Hippocampal formation (tissue), 2 donors: ENCODE measurements at regions not wholly inside any gene's neighbourhood (a gene's known extent, or its start where the extent isn't known, plus 50 kb on each side); places are given as distances from the start of the nearest gene placed in this dataset.

Source experiments
- DNase-seq, 2 donors: peaks; one replicate each; lab custom pipeline; 2025; lab: John Stamatoyannopoulos, UW

- no peak for DNase-seq
These were observed 170.4 kb downstream of the RSL24D1 start for GRCh38 chr15:55026381-55026780.

GRCh38 chr15:55017635-55018034 lies 179.1 kb downstream of the RSL24D1 start:
- DNase-seq, result no peak

- no peak for DNase-seq
These were observed 180.5 kb downstream of the RSL24D1 start for GRCh38 chr15:55016225-55016624.

GRCh38 chr15:55015093-55015445 lies 181.7 kb downstream of the RSL24D1 start:
- DNase-seq, result no peak

- DNase-seq, result no peak
These were observed 182.2 kb downstream of the RSL24D1 start for GRCh38 chr15:55014391-55015092.

- no peak for DNase-seq
These were observed 188.3 kb downstream of the RSL24D1 start for GRCh38 chr15:55008421-55008820.

GRCh38 chr15:55007561-55007960 lies 189.2 kb downstream of the RSL24D1 start:
- DNase-seq, result peak in 1 of 2 donors; percentile 47

GRCh38 chr15:55005679-55006078 lies 191.1 kb downstream of the RSL24D1 start:
- DNase-seq, result no peak

- DNase-seq, result peak in 1 of 2 donors; percentile 6
These were observed 192.5 kb downstream of the RSL24D1 start for GRCh38 chr15:55003965-55004873.

GRCh38 chr15:54998661-54999060 lies 198.1 kb downstream of the RSL24D1 start:
- DNase-seq, result no peak

GRCh38 chr15:54990793-54991192 lies 205.9 kb downstream of the RSL24D1 start:
- DNase-seq, result no peak

GRCh38 chr15:54987881-54988280 lies 208.9 kb downstream of the RSL24D1 start:
- no peak for DNase-seq

GRCh38 chr15:54979964-54980363 lies 216.8 kb downstream of the RSL24D1 start:
- no peak for DNase-seq

GRCh38 chr15:54962637-54963036 lies 234.1 kb downstream of the RSL24D1 start:
- DNase-seq, result no peak

- peak in 1 of 2 donors; percentile 4 for DNase-seq
These were observed 236.5 kb downstream of the RSL24D1 start for GRCh38 chr15:54960266-54960665.

GRCh38 chr15:54941417-54941816 lies 255.3 kb downstream of the RSL24D1 start:
- DNase-seq, result no peak

GRCh38 chr15:54917312-54917711 lies 279.4 kb downstream of the RSL24D1 start:
- no peak for DNase-seq

- no peak for DNase-seq
These were observed 281.4 kb downstream of the RSL24D1 start for GRCh38 chr15:54915380-54915779.

GRCh38 chr15:54884312-54884711 lies 312.4 kb downstream of the RSL24D1 start:
- peak in 1 of 2 donors; percentile 0 for DNase-seq

GRCh38 chr15:54859982-54860381 lies 336.8 kb downstream of the RSL24D1 start:
- DNase-seq, result no peak

- DNase-seq, result no peak
These were observed 342.1 kb downstream of the RSL24D1 start for GRCh38 chr15:54854667-54855066.

- no peak for DNase-seq
These were observed 346.6 kb downstream of the RSL24D1 start for GRCh38 chr15:54850101-54850500.

GRCh38 chr15:54843006-54843405 lies 353.7 kb downstream of the RSL24D1 start:
- no peak for DNase-seq
